Testis (tissue), 2 donors: ENCODE measurements at regions not wholly inside any gene's neighbourhood (a gene's known extent, or its start where the extent isn't known, plus 50 kb on each side); places are given as distances from the start of the nearest gene placed in this dataset.

Experiments used
- POLR2A ChIP-seq: fragments of 450-650 bp; IDR thresholded peaks from one replicate; pipeline ENCODE4 v1.6.1; 2017; ENCODE audit warnings: antibody characterized with exemption, mild to moderate bottlenecking, moderate library complexity
- TF ChIP-seq, protein P1 (sequence below), 3 experiments: fragments of 450-650 bp in 2 of 3; fragments of 200-600 bp in 1 of 3; sonication (generic) in 1 of 3; IDR thresholded peaks; one replicate each; pipeline ENCODE4 v1.5.1; 2016 to 2019; ENCODE audit warnings: antibody characterized with exemption in 3 of 3, mild to moderate bottlenecking in 2 of 3, moderate library complexity in 1 of 3

DNA sequence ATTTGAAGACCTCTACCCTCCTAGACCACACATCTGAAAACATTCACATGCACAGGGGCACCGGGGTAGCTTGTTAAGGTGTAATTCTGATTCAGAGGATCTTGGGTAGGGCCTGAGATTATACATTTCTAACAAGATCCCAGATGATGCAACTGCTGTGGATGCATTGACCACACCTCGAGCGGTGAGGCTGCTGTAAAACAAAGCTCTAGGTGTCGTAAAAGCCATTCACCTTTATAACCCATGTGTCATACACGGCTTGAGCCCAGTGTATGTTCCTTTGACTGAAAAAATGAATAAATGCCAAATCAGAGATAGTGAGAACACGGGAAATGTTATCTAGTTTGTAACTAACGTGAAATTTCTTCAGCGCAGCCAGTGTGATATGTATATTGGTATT, 1578.2 kb upstream of the WWC1 start:
- TF ChIP-seq, protein P1, sequence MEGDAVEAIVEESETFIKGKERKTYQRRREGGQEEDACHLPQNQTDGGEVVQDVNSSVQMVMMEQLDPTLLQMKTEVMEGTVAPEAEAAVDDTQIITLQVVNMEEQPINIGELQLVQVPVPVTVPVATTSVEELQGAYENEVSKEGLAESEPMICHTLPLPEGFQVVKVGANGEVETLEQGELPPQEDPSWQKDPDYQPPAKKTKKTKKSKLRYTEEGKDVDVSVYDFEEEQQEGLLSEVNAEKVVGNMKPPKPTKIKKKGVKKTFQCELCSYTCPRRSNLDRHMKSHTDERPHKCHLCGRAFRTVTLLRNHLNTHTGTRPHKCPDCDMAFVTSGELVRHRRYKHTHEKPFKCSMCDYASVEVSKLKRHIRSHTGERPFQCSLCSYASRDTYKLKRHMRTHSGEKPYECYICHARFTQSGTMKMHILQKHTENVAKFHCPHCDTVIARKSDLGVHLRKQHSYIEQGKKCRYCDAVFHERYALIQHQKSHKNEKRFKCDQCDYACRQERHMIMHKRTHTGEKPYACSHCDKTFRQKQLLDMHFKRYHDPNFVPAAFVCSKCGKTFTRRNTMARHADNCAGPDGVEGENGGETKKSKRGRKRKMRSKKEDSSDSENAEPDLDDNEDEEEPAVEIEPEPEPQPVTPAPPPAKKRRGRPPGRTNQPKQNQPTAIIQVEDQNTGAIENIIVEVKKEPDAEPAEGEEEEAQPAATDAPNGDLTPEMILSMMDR (IDR thresholded peaks at IDR 0.05), result no peak
- TF ChIP-seq POLR2A, result no peak
